GM21576 (cell line): ENCODE measurements at regions not wholly inside any gene's neighbourhood (a gene's known extent, or its start where the extent isn't known, plus 50 kb on each side); places are given as distances from the start of the nearest gene placed in this dataset.
"Not testable (repeated sequence)": the region's sequence is repeated elsewhere in the genome, so short reads cannot be mapped to it uniquely, and the experiment has no call there.

Experiments used
- ATAC-seq: cut with Tn5 transposase; IDR thresholded peaks from one replicate; pipeline ENCODE4 v1.9.1; 2021; ENCODE audit warnings: mild to moderate bottlenecking, moderate library complexity; ENCODE audit not compliant: unreplicated experiment

- no peak for ATAC-seq
Measured at GRCh38 chr12:131333621-131334440, 377.1 kb upstream of the SFSWAP start.

- ATAC-seq = no peak
Measured at GRCh38 chr12:131334835-131335234, 376.1 kb upstream of the SFSWAP start.

- ATAC-seq = no peak
Measured at GRCh38 chr12:131335456-131335855, 375.4 kb upstream of the SFSWAP start.

GRCh38 chr12:131337861-131338260 lies 373.0 kb upstream of the SFSWAP start:
- not testable (repeated sequence) for ATAC-seq

GRCh38 chr12:131340616-131341210 lies 370.2 kb upstream of the SFSWAP start:
- ATAC-seq = no peak

GRCh38 chr12:131341608-131342007 lies 369.3 kb upstream of the SFSWAP start:
- ATAC-seq = not testable (repeated sequence)

GRCh38 chr12:131343436-131343835 lies 367.5 kb upstream of the SFSWAP start:
- ATAC-seq = not testable (repeated sequence)

- not testable (repeated sequence) for ATAC-seq
Measured at GRCh38 chr12:131344715-131345520, 366.0 kb upstream of the SFSWAP start.

GRCh38 chr12:131345521-131346436 lies 365.1 kb upstream of the SFSWAP start:
- ATAC-seq = no peak

- no peak for ATAC-seq
Measured at GRCh38 chr12:131346555-131347344, 364.1 kb upstream of the SFSWAP start.

- ATAC-seq = no peak
Measured at GRCh38 chr12:131347345-131347714, 363.6 kb upstream of the SFSWAP start.

GRCh38 chr12:131347732-131348131 lies 363.2 kb upstream of the SFSWAP start:
- ATAC-seq = no peak

GRCh38 chr12:131348231-131348630 lies 362.7 kb upstream of the SFSWAP start:
- no peak for ATAC-seq

- ATAC-seq = no peak
Measured at GRCh38 chr12:131348646-131349045, 362.2 kb upstream of the SFSWAP start.

- no peak for ATAC-seq
Measured at GRCh38 chr12:131349397-131350127, 361.3 kb upstream of the SFSWAP start.

- ATAC-seq = no peak
Measured at GRCh38 chr12:131350943-131351318, 360.0 kb upstream of the SFSWAP start.

GRCh38 chr12:131351319-131352028 lies 359.4 kb upstream of the SFSWAP start:
- no peak for ATAC-seq

GRCh38 chr12:131352296-131352900 lies 358.5 kb upstream of the SFSWAP start:
- ATAC-seq = no peak
